ENCODE measurements at regions not wholly inside any gene's neighbourhood (a gene's known extent, or its start where the extent isn't known, plus 50 kb on each side); places are given as distances from the start of the nearest gene placed in this dataset.

GRCh38 chr14:27371209-27371608 is 773.4 kb upstream of the NOVA1 start:
- Histone ChIP-seq H3K27ac (no peak overlapping the region), H3K36me3 (no peaks in the 10 kb centered on the region), H3K9me3 (no peaks in the 10 kb centered on the region), H3K4me1 (ENCODE audit: control insufficient read depth in 1 of 2, low read depth in 2 of 2) (no peaks in the 10 kb centered on the region), H3K27me3 (replicated peaks; ENCODE audit: insufficient read depth) (no peaks in the 10 kb centered on the region), H3K4me3 (no peak overlapping the region)
- no peak for ATAC-seq (ENCODE audit: insufficient number of reproducible peaks, low FRiP score, low read depth)
- no peak for TF ChIP-seq CTCF (IDR thresholded peaks at IDR 0.05)
- no peak for DNase-seq (ENCODE audit: low spot score)

- no peaks in the 10 kb centered on the region for H3K27me3 ChIP-seq (replicated peaks; ENCODE audit: insufficient read depth)
- no peak overlapping the region for H3K27ac ChIP-seq
- H3K9me3 ChIP-seq, result no peaks in the 10 kb centered on the region
- no peak overlapping the region for H3K4me3 ChIP-seq
- H3K4me1 ChIP-seq (ENCODE audit: control insufficient read depth in 1 of 2, low read depth in 2 of 2), result no peaks in the 10 kb centered on the region
- no peak for DNase-seq (ENCODE audit: low spot score)
- TF ChIP-seq CTCF (IDR thresholded peaks at IDR 0.05), result no peak
- no peak for ATAC-seq (ENCODE audit: insufficient number of reproducible peaks, low FRiP score, low read depth)
- no peaks in the 10 kb centered on the region for H3K36me3 ChIP-seq
These were observed 774.0 kb upstream of the NOVA1 start for GRCh38 chr14:27371868-27372267.

GRCh38 chr14:27372771-27373170 is 774.9 kb upstream of the NOVA1 start:
- DNase-seq (ENCODE audit: low spot score) (no peak), ATAC-seq (ENCODE audit: insufficient number of reproducible peaks, low FRiP score, low read depth) (no peak)
- Histone ChIP-seq H3K36me3 (no peaks in the 10 kb centered on the region), H3K27me3 (replicated peaks; ENCODE audit: insufficient read depth) (no peaks in the 10 kb centered on the region), H3K4me3 (no peak overlapping the region), H3K27ac (no peak overlapping the region), H3K9me3 (no peaks in the 10 kb centered on the region), H3K4me1 (ENCODE audit: control insufficient read depth in 1 of 2, low read depth in 2 of 2) (no peaks in the 10 kb centered on the region)
- TF ChIP-seq CTCF (IDR thresholded peaks at IDR 0.05), result no peak

DNA sequence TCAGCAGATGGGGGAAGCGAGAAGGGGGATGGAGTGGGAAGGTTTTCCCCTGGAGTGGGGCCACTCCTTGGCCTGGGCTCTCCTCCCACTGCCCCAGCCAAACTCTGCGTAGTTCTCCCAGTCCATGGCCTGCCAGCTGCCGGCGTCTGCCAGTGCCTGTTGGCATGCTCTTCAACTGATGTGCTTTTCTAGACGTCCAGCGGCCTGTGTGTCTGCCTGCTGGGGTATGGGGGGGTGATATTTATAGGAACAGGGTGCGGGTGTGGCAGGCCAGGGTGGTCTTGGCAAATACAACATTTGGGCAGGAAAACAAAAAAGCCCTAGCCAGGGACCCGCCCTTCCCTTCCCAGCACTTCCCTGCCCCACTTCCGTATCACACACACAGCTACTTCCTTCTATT is 786.3 kb upstream of the NOVA1 start:
- no peak for TF ChIP-seq CTCF (IDR thresholded peaks at IDR 0.05)

GRCh38 chr14:27386391-27386790 is 788.6 kb upstream of the NOVA1 start:
- H3K27ac ChIP-seq, result no peak overlapping the region
- no peak for DNase-seq (ENCODE audit: low spot score)
- no peaks in the 10 kb centered on the region for H3K9me3 ChIP-seq
- H3K27me3 ChIP-seq (replicated peaks; ENCODE audit: insufficient read depth), result no peaks in the 10 kb centered on the region
- H3K4me1 ChIP-seq (ENCODE audit: control insufficient read depth in 1 of 2, low read depth in 2 of 2), result no peaks in the 10 kb centered on the region
- H3K4me3 ChIP-seq, result no peak overlapping the region
- no peak for TF ChIP-seq CTCF (IDR thresholded peaks at IDR 0.05)
- H3K36me3 ChIP-seq, result no peaks in the 10 kb centered on the region
- no peak for ATAC-seq (ENCODE audit: insufficient number of reproducible peaks, low FRiP score, low read depth)

More for the DNA sequence above, 786.3 kb upstream of the NOVA1 start:
- DNase-seq (ENCODE audit: low spot score), result no peak
- ATAC-seq (ENCODE audit: insufficient number of reproducible peaks, low FRiP score, low read depth), result no peak
- Histone ChIP-seq H3K36me3 (no peaks in the 10 kb centered on the region), H3K4me3 (no peak overlapping the region), H3K27ac (no peak overlapping the region), H3K9me3 (no peaks in the 10 kb centered on the region), H3K27me3 (replicated peaks; ENCODE audit: insufficient read depth) (no peaks in the 10 kb centered on the region), H3K4me1 (ENCODE audit: control insufficient read depth in 1 of 2, low read depth in 2 of 2) (no peaks in the 10 kb centered on the region)
